Islet precursor cell (in vitro differentiated cells): ENCODE measurements at regions not wholly inside any gene's neighbourhood (a gene's known extent, or its start where the extent isn't known, plus 50 kb on each side); places are given as distances from the start of the nearest gene placed in this dataset.
"Not testable (repeated sequence)": the region's sequence is repeated elsewhere in the genome, so short reads cannot be mapped to it uniquely, and the experiment has no call there.

Experiments used
- DNase-seq: peaks from one replicate; pipeline ENCODE4 v3.0.0-alpha.2; 2018

- DNase-seq: peak; percentile 53
Observed at GRCh38 chr1:222054416-222054815, 312.5 kb upstream of the DUSP10 start.

- DNase-seq: no peak
Observed at GRCh38 chr1:222053790-222054294, 312.0 kb upstream of the DUSP10 start.

DNA sequence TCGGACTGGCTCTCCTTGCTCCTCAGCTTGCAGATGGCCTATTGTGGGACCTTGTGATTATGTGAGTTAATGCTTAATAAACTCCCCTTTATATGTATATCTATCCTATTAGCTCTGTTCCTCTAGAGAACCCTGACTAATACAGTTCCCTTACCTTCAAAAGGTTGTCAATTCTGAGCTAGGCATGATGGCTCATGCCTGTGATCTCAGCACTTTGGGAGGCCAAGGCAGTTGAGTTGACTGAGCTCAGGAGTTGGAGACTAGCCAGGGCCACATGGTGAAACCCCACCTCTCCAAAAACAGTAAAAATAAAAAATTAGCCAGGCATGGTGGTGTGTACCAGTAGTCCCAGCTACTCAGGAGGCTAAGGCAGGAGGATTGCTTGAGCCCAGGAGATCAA, 309.4 kb upstream of the DUSP10 start:
- not testable (repeated sequence) for DNase-seq

GRCh38 chr1:222049661-222050060, 307.8 kb upstream of the DUSP10 start:
- not testable (repeated sequence) for DNase-seq

- no peak for DNase-seq
Observed at GRCh38 chr1:222049176-222049575, 307.3 kb upstream of the DUSP10 start.

DNA sequence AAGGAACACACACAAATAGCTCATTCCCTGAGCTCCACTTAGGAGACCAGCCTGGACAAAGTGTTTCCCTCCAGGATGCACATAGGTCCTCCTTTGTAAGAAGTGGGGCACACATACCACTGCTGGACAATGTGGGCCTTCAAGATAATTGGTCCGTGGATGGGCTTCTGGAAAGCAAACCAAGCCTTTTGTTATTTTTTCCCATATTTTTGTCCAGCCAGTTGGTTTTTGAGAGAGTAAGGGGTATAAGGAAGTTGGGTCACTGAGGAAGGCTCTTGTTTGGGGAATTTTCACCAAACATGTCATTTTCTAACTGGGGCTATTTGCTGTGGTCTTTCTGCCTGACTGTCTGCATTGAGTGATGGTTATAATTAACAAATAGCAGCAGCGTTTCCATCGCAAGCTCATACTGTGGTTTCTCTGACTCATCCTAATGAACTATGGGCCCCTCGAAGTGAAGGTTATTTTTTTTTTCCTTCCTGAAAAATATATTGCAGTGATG, 306.3 kb upstream of the DUSP10 start:
- DNase-seq: peak; percentile 54

- no peak for DNase-seq
Observed at GRCh38 chr1:222047366-222047765, 305.5 kb upstream of the DUSP10 start.

GRCh38 chr1:222046684-222047263, 304.9 kb upstream of the DUSP10 start:
- no peak for DNase-seq

GRCh38 chr1:222045786-222046185, 303.9 kb upstream of the DUSP10 start:
- DNase-seq: no peak

- no peak for DNase-seq
Observed at GRCh38 chr1:222045236-222045635, 303.3 kb upstream of the DUSP10 start.

- DNase-seq: no peak
Observed at GRCh38 chr1:222043444-222044292, 301.8 kb upstream of the DUSP10 start.

GRCh38 chr1:222042120-222042519, 300.2 kb upstream of the DUSP10 start:
- DNase-seq: no peak

DNA sequence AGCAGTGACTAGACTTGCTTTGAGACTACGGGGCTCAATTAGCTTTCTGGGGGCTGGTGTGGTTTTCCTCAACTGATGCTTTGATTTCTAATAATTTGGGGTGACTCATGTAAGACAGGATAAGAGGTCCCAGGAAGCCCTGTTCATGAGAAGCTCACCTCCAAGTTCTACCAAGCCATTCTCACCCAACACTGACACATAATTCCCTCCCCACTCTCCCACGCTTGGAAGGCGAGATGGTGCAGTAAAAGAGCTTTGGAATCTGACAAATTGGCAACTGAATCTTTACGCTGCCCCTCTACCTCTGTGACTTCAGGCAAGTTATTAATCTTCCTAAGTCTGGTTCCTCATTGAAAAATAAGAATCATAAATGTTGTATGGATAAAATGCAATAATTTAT, 299.1 kb upstream of the DUSP10 start:
- no peak for DNase-seq

DNA sequence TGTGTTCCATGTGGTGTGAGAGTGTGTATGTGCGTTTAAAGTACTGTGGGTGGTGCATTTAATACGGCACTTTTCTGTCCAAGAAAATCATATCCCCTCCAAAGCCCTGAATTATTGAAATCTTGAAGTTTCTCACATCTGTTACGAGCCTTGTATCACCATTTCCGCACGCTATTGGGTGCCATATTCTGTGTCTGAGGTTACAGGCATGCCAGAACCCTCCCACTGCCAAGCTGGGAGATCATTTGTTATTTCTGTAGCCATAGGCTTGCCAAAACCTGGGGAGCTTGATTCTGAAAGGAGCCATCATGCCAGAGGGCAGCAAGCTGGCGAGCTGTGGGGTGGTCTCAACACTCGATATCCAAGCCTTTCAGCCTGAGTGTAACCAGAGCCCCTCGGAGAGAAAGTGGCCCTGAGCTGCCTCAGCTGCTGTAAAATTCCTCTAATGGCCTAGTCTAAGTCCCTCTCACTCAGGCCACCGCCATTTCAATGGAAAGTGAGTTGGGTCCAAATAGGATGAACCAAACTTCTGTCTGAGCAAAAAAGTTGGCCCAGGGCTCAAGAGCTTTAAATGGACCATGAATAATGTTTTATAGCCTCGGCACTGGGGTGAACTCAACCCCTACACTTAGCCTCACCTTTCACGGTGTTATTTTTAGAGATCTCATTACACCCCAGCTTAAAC, 298.4 kb upstream of the DUSP10 start:
- DNase-seq: no peak

- no peak for DNase-seq
Observed at GRCh38 chr1:222038971-222039370, 297.1 kb upstream of the DUSP10 start.

DNA sequence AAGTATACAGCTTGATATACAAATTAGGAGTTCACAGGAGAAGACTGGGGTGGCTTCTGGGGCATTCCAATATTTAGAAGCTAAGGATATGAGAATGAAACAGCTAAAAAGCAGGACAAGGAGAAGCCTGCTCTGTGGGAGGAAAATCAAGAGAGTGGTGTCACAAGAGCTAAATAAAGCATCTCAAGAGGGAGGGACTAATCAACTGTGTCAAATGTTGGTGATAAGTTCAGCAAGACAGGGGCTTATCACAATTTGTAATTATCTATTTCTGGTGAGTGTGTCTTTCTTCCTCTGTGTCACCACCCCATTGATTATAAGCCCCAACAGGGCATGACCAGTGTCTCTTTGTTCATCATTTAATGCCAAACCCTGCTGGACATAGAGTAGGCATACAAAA, 295.8 kb upstream of the DUSP10 start:
- DNase-seq: no peak

- no peak for DNase-seq
Observed at GRCh38 chr1:222034790-222035189, 292.9 kb upstream of the DUSP10 start.

DNA sequence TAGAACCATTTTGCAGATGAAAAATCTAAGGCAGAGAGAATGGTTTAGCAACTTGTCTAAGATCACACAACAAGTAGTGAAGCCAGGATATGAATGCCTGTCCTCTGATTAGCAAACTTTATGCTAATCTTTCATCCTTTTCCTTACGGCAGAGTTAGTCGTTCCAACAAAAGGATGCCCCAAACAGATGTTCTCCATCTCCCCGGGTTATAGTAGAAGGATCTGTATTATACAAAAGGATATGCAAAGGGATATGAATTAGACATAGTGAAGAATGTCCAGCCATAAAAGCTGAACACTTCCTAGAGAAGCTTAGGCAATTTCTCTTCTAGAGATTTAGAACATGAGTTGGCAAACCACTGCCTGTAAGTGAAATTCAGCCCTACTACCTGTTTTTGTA, 291.6 kb upstream of the DUSP10 start:
- no peak for DNase-seq

DNA sequence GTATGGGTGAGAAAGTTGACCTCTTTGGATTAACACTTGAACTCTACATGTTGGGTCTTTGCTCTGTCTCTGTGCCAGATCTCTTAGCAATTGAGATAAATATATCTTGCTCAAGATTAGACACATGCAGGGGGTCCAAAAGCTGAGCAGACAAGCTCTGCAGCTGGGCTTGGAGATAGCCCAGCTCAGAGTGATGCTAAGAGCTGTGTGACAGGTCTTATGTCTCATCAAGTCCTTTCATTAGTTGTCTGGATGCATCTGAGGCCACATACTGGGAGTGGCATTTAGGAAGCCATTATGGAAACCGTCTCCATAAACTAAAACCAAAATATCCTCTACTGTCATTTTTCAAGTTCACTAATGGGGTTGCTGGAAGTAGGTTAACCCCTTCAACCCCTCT, 289.4 kb upstream of the DUSP10 start:
- DNase-seq: no peak

DNA sequence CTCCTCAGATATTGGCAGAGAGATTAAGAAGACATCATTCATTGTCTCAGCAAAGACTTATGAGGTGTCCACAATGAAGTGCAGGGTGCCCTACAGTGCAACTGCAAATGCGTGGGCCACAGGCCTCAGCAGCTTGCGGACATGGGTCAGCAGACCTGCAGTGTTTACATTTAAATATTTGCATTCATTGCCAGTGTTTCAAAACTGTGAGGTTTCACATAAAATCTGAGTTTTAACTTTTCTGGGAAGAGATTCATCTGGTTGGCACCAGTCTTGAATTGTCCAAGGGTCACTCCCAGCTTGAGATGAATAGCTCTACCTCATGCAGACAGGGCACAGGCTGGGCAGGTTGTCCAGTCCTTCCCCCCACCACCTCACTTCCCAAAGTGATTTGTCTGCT, 286.8 kb upstream of the DUSP10 start:
- DNase-seq: no peak

DNA sequence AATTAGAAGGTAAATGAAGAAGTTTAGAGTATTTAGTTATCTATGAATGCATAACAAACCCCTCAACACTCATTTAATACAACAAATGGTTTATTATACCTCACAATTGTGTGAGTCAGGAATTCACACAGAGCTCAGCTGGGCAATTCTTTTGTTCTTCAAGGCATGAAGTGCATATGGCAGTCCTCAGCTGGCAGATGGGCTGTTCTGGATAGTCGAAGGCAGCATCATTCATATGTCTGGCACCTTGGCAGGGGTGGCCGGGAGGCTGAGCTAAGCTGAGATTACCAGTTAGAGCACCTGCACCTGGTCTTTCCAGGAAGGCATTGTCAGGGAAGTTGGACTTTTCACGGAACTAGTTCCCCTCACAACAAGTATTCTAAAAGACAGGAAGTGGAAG, 286.2 kb upstream of the DUSP10 start:
- no peak for DNase-seq

DNA sequence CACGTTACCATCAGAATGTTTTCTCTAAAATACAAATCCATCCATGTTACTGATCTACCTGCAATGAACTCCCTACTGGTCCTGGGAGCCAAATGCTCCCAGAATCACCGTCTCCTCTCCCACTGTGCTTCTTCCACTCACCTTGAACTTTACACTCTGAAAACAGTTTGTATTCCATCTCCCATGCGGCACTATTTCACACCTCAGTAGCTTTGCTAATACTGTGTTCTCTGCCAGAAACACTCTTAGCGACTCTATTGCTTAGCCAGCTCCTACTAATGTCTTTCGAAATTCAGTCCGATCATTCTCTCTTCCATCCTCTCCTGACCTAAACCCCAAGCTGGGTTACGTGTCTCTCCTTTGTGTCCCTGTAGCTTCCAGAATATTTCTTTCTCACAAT, 284.4 kb upstream of the DUSP10 start:
- no peak for DNase-seq

- DNase-seq: no peak
Observed at GRCh38 chr1:222023025-222023424, 281.1 kb upstream of the DUSP10 start.

DNA sequence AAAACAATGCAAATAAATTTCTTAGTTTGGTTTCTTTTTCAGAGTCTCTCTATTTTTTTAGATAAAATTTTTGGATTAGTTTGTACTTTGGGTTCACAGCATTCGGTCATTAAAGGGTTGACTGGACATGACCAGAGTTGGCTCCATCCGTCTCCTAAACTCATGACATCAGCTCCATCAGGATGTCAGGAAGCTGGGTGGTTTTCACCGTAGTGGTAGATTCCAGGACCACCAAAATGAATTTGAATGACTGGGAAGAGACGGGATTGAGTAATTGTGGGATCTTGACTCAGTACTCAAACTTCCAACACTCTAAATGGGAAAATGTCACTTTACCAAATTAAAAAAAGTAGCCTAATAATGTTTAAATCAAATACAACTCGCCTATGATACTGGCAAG, 279.2 kb upstream of the DUSP10 start:
- no peak for DNase-seq
